ENCODE measurements at regions not wholly inside any gene's neighbourhood (a gene's known extent, or its start where the extent isn't known, plus 50 kb on each side); places are given as distances from the start of the nearest gene placed in this dataset.
A peak's percentile ranks its signal among the peaks of the same experiment; 100 is the strongest.

GRCh38 chr5:113804943-113805342 is 291.4 kb downstream of the YTHDC2 start:
- DNase-seq = no peak

- no peak for DNase-seq
These were observed 292.8 kb downstream of the YTHDC2 start for GRCh38 chr5:113806250-113806649.

- DNase-seq = peak in 1 of 2 experiments; percentile 25
These were observed 293.4 kb downstream of the YTHDC2 start for GRCh38 chr5:113806904-113807303.

GRCh38 chr5:113807427-113807991 is 294.0 kb downstream of the YTHDC2 start:
- DNase-seq = peak in 1 of 2 experiments; percentile 39

GRCh38 chr5:113808956-113809355 is 295.5 kb downstream of the YTHDC2 start:
- DNase-seq = no peak

GRCh38 chr5:113809626-113810025 is 296.1 kb downstream of the YTHDC2 start:
- no peak for DNase-seq

GRCh38 chr5:113813466-113813865 is 300.0 kb downstream of the YTHDC2 start:
- DNase-seq = no peak

GRCh38 chr5:113817683-113818082 is 304.2 kb downstream of the YTHDC2 start:
- no peak for DNase-seq

- DNase-seq = no peak
These were observed 310.2 kb downstream of the YTHDC2 start for GRCh38 chr5:113823696-113824095.

GRCh38 chr5:113824307-113824706 is 310.8 kb downstream of the YTHDC2 start:
- DNase-seq = no peak

GRCh38 chr5:113825176-113825575 is 311.7 kb downstream of the YTHDC2 start:
- no peak for DNase-seq

GRCh38 chr5:113846941-113847340 is 333.4 kb downstream of the YTHDC2 start:
- no peak for DNase-seq

- no peak for DNase-seq
These were observed 350.9 kb downstream of the YTHDC2 start for GRCh38 chr5:113864437-113864836.

GRCh38 chr5:113866763-113867162 is 353.3 kb downstream of the YTHDC2 start:
- DNase-seq = no peak

GRCh38 chr5:113869611-113870010 is 356.1 kb downstream of the YTHDC2 start:
- DNase-seq = no peak

- DNase-seq = no peak
These were observed 358.5 kb downstream of the YTHDC2 start for GRCh38 chr5:113871972-113872371.

- no peak for DNase-seq
These were observed 361.6 kb downstream of the YTHDC2 start for GRCh38 chr5:113875096-113875495.

GRCh38 chr5:113891491-113891890 is 378.0 kb downstream of the YTHDC2 start:
- DNase-seq = no peak

GRCh38 chr5:113896789-113897188 is 383.3 kb downstream of the YTHDC2 start:
- no peak for DNase-seq

GRCh38 chr5:113897748-113898147 is 384.3 kb downstream of the YTHDC2 start:
- DNase-seq = no peak

- DNase-seq = no peak
These were observed 386.6 kb downstream of the YTHDC2 start for GRCh38 chr5:113900141-113900540.

- no peak for DNase-seq
These were observed 387.3 kb downstream of the YTHDC2 start for GRCh38 chr5:113900816-113901215.

GRCh38 chr5:113901718-113902117 is 388.2 kb downstream of the YTHDC2 start:
- no peak for DNase-seq

- no peak for DNase-seq
These were observed 389.6 kb downstream of the YTHDC2 start for GRCh38 chr5:113902917-113903660.

- no peak for DNase-seq
These were observed 396.3 kb downstream of the YTHDC2 start for GRCh38 chr5:113909782-113910181.

Data from cerebellar nuclear complex (tissue), 1 donor.